NB4 (cell line): ENCODE measurements at regions not wholly inside any gene's neighbourhood (a gene's known extent, or its start where the extent isn't known, plus 50 kb on each side); places are given as distances from the start of the nearest gene placed in this dataset.

ENCODE experiments used
- DNase-seq: peaks from one replicate; pipeline ENCODE4 v3.0.0; 2010; ENCODE audit warnings: low read depth
- H3K4me3 ChIP-seq: one replicate; pipeline ENCODE4 v1.5.1; 2011; ENCODE audit warnings: mild to moderate bottlenecking, low read depth, low read length, moderate library complexity
- MAX ChIP-seq: IDR thresholded peaks from 2 replicates; pipeline ENCODE4 v1.6.1; 2011; ENCODE audit warnings: low read depth, low read length
- MYC ChIP-seq: IDR thresholded peaks from 2 replicates; pipeline ENCODE4 v1.6.1; 2011; ENCODE audit warnings: low read depth, low read length
- POLR2A ChIP-seq: IDR thresholded peaks from 2 replicates; pipeline ENCODE4 v1.6.1; 2011; ENCODE audit warnings: mild to moderate bottlenecking; ENCODE audit not compliant: insufficient read length; ENCODE audit errors: extremely low read depth
- TF ChIP-seq, protein P1 (sequence below): IDR thresholded peaks from one replicate; pipeline ENCODE4 v1.5.1; 2012; ENCODE audit warnings: low read depth, low read length

- no peak for DNase-seq
- no peak overlapping the region for H3K4me3 ChIP-seq
- TF ChIP-seq, protein P1, sequence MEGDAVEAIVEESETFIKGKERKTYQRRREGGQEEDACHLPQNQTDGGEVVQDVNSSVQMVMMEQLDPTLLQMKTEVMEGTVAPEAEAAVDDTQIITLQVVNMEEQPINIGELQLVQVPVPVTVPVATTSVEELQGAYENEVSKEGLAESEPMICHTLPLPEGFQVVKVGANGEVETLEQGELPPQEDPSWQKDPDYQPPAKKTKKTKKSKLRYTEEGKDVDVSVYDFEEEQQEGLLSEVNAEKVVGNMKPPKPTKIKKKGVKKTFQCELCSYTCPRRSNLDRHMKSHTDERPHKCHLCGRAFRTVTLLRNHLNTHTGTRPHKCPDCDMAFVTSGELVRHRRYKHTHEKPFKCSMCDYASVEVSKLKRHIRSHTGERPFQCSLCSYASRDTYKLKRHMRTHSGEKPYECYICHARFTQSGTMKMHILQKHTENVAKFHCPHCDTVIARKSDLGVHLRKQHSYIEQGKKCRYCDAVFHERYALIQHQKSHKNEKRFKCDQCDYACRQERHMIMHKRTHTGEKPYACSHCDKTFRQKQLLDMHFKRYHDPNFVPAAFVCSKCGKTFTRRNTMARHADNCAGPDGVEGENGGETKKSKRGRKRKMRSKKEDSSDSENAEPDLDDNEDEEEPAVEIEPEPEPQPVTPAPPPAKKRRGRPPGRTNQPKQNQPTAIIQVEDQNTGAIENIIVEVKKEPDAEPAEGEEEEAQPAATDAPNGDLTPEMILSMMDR = no peak
- TF ChIP-seq MYC (no peak), MAX (no peak), POLR2A (no peak)
Observed at GRCh38 chr12:87818441-87818840, 210.8 kb downstream of the C12orf50 start.

DNA sequence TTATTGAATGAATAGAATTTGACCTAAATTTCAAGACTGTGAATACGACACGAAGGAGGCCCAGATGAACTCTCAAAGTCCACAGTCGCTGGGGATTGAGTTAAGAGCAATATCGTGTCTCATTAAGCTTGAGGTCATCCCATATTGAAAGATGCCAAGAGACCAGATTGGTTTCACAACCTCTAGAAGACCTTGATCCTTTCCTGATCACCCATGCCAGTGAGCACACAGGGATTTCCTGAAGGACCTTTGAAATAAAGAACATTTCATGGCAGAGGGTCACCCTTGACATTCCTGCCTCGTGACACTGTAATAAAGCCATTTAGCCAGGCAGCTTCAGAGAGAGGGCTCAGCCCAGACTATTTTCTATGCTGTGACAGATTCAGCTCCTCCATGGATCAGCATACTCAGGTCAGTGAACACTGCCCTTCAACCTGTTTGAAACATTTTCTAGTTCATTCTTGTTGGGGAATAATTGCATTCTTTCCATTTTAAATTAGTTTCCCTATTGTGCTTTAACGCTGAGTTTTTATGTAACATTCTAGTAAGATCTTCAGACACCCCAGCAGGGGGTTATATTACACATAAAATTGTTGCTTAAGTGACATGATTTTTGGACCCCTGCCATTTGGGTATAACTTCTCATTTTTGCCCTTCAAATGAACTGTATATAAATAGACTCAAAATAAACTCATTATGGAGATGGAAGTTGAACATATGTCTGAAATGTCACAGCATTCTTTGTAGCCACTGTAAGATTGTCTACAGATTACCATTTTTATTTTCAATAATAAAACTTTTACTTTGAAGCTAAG is 213.2 kb downstream of the C12orf50 start:
- no peak overlapping the region for H3K4me3 ChIP-seq
- DNase-seq = no peak
- TF ChIP-seq MAX (no peak), POLR2A (no peak)

- H3K4me3 ChIP-seq = no peak overlapping the region
- TF ChIP-seq, protein P1 = no peak
- no peak for TF ChIP-seq MYC
- TF ChIP-seq POLR2A = no peak
- TF ChIP-seq MAX = no peak
- DNase-seq = no peak
Observed at GRCh38 chr12:87814625-87815024, 214.6 kb downstream of the C12orf50 start.

- TF ChIP-seq POLR2A (no peak), MAX (no peak), MYC (no peak)
- TF ChIP-seq, protein P1 = no peak
- no peak for DNase-seq
- no peak overlapping the region for H3K4me3 ChIP-seq
Observed at GRCh38 chr12:87813476-87814234, 215.5 kb downstream of the C12orf50 start.

- no peak overlapping the region for H3K4me3 ChIP-seq
- no peak for DNase-seq
- TF ChIP-seq MAX (no peak), MYC (no peak), POLR2A (no peak)
- TF ChIP-seq, protein P1 = no peak
Observed at GRCh38 chr12:87812681-87813080, 216.5 kb downstream of the C12orf50 start.

GRCh38 chr12:87812030-87812429 is 217.2 kb downstream of the C12orf50 start:
- H3K4me3 ChIP-seq = no peak overlapping the region
- TF ChIP-seq POLR2A = no peak
- DNase-seq = no peak
